Cardiac fibroblast (primary cell): ENCODE measurements at regions not wholly inside any gene's neighbourhood (a gene's known extent, or its start where the extent isn't known, plus 50 kb on each side); places are given as distances from the start of the nearest gene placed in this dataset.

Source experiments
- DNase-seq, 2 donors: peaks; one replicate each; pipeline versions ENCODE4 v3.0.0 to v3.0.0-alpha.2; 2010; ENCODE audit warnings: low read depth in 2 of 2
- H3K4me3 ChIP-seq, 2 donors: replicated peaks in 1 of 2; 1 replicate in 1 of 2; 2 replicates in 1 of 2; pipeline ENCODE4 v1.5.1; 2011; ENCODE audit warnings: low read depth in 2 of 2, low read length in 2 of 2, mild to moderate bottlenecking in 2 of 2, moderate library complexity in 1 of 2
- CTCF ChIP-seq: IDR thresholded peaks from one replicate; pipeline ENCODE4 v1.5.1; 2011; ENCODE audit warnings: low read depth, mild to moderate bottlenecking, low read length, inconsistent platforms

GRCh38 chr4:53863158-53863557 lies 201.2 kb downstream of the CHIC2 start:
- peak; percentile 64 for DNase-seq
- no peak overlapping the region for H3K4me3 ChIP-seq
- TF ChIP-seq CTCF: no peak

- no peak overlapping the region for H3K4me3 ChIP-seq
- TF ChIP-seq CTCF: no peak
- peak; percentile 84 to 94 for DNase-seq
These were observed 202.4 kb downstream of the CHIC2 start for GRCh38 chr4:53861856-53862610.

- H3K4me3 ChIP-seq: no peak overlapping the region
- no peak for TF ChIP-seq CTCF
- DNase-seq: no peak
These were observed 205.1 kb downstream of the CHIC2 start for GRCh38 chr4:53859305-53859704.

- no peak overlapping the region for H3K4me3 ChIP-seq
- no peak for DNase-seq
- no peak for TF ChIP-seq CTCF
These were observed 205.7 kb downstream of the CHIC2 start for GRCh38 chr4:53858744-53859143.

- peak; percentile 87 to 90 for DNase-seq
- no peak overlapping the region for H3K4me3 ChIP-seq
- TF ChIP-seq CTCF: no peak
These were observed 208.7 kb downstream of the CHIC2 start for GRCh38 chr4:53855581-53856250.

GRCh38 chr4:53854991-53855568 lies 209.3 kb downstream of the CHIC2 start:
- no peak overlapping the region for H3K4me3 ChIP-seq
- DNase-seq: peak; percentile 24 to 65
- TF ChIP-seq CTCF: no peak
